MCF 10A (cell line): ENCODE measurements at regions not wholly inside any gene's neighbourhood (a gene's known extent, or its start where the extent isn't known, plus 50 kb on each side); places are given as distances from the start of the nearest gene placed in this dataset.

Source experiments
- BruUV-seq: library from RNA; stranded (reverse); fragments of 400-500 nt; replicated peaks from 2 replicates; lab custom pipeline; 2021; lab: Mats Ljungman, UMichigan
- CTCF ChIA-PET: fragments of 300-600 bp; sonication (Branson Sonifier 250); formaldehyde crosslinking; extraction: SDS; loops from one replicate; lab custom pipeline; 2021; ENCODE audit warnings: antibody characterized with exemption, inconsistent platforms; lab: Yijun Ruan, JAX
- POLR2A ChIA-PET: fragments of 300-600, 350-650 bp; sonication (Branson Sonifier 250); formaldehyde crosslinking; extraction: SDS; loops from one replicate; lab custom pipeline; 2020; ENCODE audit warnings: antibody characterized with exemption, inconsistent platforms; lab: Yijun Ruan, JAX
- DNase-seq: peaks from one replicate; pipeline ENCODE4 v3.0.0-alpha.2; 2018; ENCODE audit not compliant: unreplicated experiment
- H3K27ac Mint-ChIP-seq: one replicate; pipeline ENCODE4 v1.8.0; 2022; ENCODE audit warnings: mild to moderate bottlenecking, low read depth, mixed read lengths; ENCODE audit not compliant: unreplicated experiment
- H3K27me3 Mint-ChIP-seq: one replicate; pipeline ENCODE4 v1.8.0; 2022; ENCODE audit warnings: mixed read lengths; ENCODE audit not compliant: insufficient read depth, unreplicated experiment
- H3K36me3 Mint-ChIP-seq: one replicate; pipeline ENCODE4 v1.8.0; 2022; ENCODE audit warnings: mild to moderate bottlenecking, moderate library complexity, mixed read lengths; ENCODE audit not compliant: insufficient read depth, unreplicated experiment
- H3K4me1 Mint-ChIP-seq: one replicate; pipeline ENCODE4 v1.8.0; 2022; ENCODE audit warnings: mixed read lengths; ENCODE audit not compliant: insufficient read depth, unreplicated experiment
- H3K4me3 Mint-ChIP-seq: one replicate; pipeline ENCODE4 v1.8.0; 2022; ENCODE audit warnings: mild to moderate bottlenecking, moderate library complexity, mixed read lengths; ENCODE audit not compliant: unreplicated experiment
- H3K9me3 Mint-ChIP-seq: one replicate; pipeline ENCODE4 v1.8.0; 2022; ENCODE audit warnings: mixed read lengths; ENCODE audit not compliant: unreplicated experiment
- CTCF ChIP-seq: fragments of 200-600 bp; IDR thresholded peaks from one replicate; pipeline ENCODE4 v1.8.0; 2022; ENCODE audit warnings: antibody characterized with exemption, mild to moderate bottlenecking; ENCODE audit not compliant: unreplicated experiment
- intact Hi-C: fragments of 100-400 bp; cut with micrococcal nuclease; formaldehyde crosslinking; loops from 2 replicates; pipeline ENCODE4 v1.14.1; 2022

- Mint-ChIP-seq H3K4me3 (no peak overlapping the region), H3K9me3 (no peaks in the 10 kb centered on the region), H3K27ac (no peak overlapping the region), H3K36me3 (no peaks in the 10 kb centered on the region), H3K4me1 (no peaks in the 10 kb centered on the region), H3K27me3 (no peaks in the 10 kb centered on the region)
- ChIA-PET CTCF (interaction anchor here (0.6 to 1.4 kb wide), 5 partner anchors 10 to 1577 kb away, joined by 3 to 5 read pairs (median 4); no protein-coding TSS in a partner anchor), POLR2A (interaction anchor here (0.7 kb wide), 1 partner anchor 15 kb away, joined by 4 read pairs; no protein-coding TSS in a partner anchor)
- intact Hi-C loops = loop anchor here (1.0 to 5.0 kb wide), 4 partner anchors 365 to 1179 kb away; no protein-coding TSS in a partner anchor
- no peak for TF ChIP-seq CTCF
- no peak for DNase-seq
- BruUV-seq = no TSS peak
Observed at GRCh38 chr4:28225689-28226353, 1365.2 kb downstream of the STIM2 start.

- Mint-ChIP-seq H3K4me1 (no peaks in the 10 kb centered on the region), H3K4me3 (no peak overlapping the region), H3K27ac (no peak overlapping the region), H3K36me3 (no peaks in the 10 kb centered on the region), H3K27me3 (no peaks in the 10 kb centered on the region), H3K9me3 (no peaks in the 10 kb centered on the region)
- ChIA-PET CTCF (interaction anchor here (0.7 to 1.4 kb wide), 4 partner anchors 9 to 1178 kb away, joined by 3 to 5 read pairs (median 3); no protein-coding TSS in a partner anchor), POLR2A (no interaction called here)
- intact Hi-C loops = loop anchor here (5.0 kb wide), 2 partner anchors 850 to 1180 kb away; no protein-coding TSS in a partner anchor
- no TSS peak for BruUV-seq
- TF ChIP-seq CTCF = no peak
- DNase-seq = no peak
Observed at GRCh38 chr4:28226962-28227361, 1366.3 kb downstream of the STIM2 start.

- no TSS peak for BruUV-seq
- Mint-ChIP-seq H3K36me3 (no peaks in the 10 kb centered on the region), H3K4me1 (no peaks in the 10 kb centered on the region), H3K27me3 (no peaks in the 10 kb centered on the region), H3K4me3 (no peak overlapping the region), H3K9me3 (no peaks in the 10 kb centered on the region), H3K27ac (no peak overlapping the region)
- no peak for TF ChIP-seq CTCF
- DNase-seq = no peak
- intact Hi-C loops = loop anchor here (5.0 kb wide), 2 partner anchors 850 to 1180 kb away; no protein-coding TSS in a partner anchor
- ChIA-PET POLR2A (no interaction called here), CTCF (interaction anchor here (0.6 to 0.7 kb wide), 2 partner anchors 168 to 366 kb away, joined by 3 read pairs; no protein-coding TSS in a partner anchor)
Observed at GRCh38 chr4:28227764-28228163, 1367.1 kb downstream of the STIM2 start.
